ENCODE measurements at regions not wholly inside any gene's neighbourhood (a gene's known extent, or its start where the extent isn't known, plus 50 kb on each side); places are given as distances from the start of the nearest gene placed in this dataset.

DNA sequence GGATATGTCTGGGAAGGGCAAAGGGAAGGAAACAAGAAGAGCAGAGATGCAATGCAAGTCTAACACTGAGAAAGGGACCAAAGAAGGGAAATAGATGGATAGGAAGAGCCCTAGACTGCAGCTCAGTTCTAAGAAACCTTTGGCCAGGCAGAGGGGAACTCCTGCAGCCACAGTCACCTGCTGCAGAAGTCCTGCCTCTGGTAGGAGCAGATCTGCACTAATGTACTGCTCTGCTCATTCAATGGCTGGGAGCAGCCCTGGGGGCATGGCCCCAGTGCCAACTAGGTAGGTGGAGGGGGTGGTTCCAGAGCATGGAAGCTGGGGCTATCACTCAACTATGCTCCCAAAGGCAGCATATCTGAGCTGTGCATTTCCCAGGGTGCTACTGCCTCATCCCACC lies 388.9 kb downstream of the PCNX1 start:
- DNase-seq: no peak

DNA sequence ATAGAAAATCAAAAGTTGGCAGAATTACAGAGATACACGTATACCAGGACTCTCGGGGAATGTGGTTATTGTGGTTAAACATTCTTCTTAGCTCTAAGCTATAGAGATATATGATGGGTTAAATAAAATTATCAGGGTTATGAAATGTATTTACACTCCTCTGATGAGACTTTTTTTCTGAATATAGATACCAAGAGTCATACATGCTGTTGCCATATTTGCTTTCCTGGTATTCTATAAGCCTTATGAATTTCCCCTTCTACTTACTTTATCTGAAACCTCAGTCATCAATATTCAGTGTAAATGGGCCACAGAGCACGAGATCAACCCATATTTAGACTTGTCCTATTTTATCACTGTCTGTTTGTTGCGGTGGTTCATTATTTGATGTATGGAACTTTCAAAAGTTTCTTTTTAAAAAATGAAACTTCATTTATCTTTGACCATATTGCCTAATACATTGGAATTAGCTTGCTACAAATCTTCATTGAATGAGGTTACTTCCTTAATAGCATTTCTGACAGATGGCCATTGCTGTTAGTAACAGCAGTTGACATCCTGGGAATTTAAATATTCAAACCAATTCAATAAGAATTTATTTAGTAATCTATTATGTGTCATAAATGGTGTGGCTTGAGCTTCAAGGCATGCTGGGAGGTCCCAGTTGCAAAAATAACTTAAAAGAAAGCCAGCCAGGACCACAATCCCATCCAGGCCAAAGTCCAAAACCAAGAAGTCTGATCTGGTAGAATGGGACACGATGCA lies 393.5 kb downstream of the PCNX1 start:
- no peak for DNase-seq

DNA sequence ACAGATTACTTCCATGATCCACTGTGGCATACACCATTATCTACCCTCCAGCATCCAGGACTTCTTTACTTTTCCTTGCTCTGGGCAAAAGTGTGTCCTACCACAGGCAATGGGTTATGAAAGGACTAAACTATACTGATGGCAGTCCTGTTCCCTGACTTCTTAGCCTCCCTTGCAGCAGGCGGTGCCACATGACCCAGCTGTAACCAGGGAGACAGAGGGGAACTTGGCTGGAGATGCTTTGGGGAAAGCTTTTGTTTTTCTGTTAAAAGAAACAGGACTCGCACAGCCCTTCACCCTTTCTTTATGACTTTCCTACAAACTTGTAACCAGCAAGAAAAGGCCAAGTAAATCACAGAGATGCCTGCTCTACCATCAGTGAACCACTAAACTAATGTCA lies 394.4 kb downstream of the PCNX1 start:
- no peak for DNase-seq

DNA sequence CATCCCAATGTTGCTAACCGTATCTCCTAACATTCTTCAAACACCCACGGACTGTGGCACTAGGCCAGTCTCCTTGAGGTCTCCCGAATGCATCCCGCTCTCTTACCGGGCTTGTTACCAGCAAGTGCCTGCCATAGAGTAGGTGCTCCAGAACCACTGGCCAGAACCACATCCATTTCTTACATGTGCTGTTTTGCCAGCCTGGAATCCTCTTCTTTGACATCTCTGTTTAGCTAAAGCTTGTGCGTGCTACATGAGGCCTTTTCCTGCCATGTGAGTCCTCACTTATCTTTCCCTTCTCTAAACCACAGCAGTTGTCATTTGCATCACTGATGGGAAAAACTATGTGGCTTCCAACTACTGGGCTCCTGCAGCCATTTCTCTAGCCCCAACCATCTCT lies 397.4 kb downstream of the PCNX1 start:
- DNase-seq: no peak

- DNase-seq: no peak
These were observed 401.4 kb downstream of the PCNX1 start for GRCh38 chr14:71308671-71309070.

DNA sequence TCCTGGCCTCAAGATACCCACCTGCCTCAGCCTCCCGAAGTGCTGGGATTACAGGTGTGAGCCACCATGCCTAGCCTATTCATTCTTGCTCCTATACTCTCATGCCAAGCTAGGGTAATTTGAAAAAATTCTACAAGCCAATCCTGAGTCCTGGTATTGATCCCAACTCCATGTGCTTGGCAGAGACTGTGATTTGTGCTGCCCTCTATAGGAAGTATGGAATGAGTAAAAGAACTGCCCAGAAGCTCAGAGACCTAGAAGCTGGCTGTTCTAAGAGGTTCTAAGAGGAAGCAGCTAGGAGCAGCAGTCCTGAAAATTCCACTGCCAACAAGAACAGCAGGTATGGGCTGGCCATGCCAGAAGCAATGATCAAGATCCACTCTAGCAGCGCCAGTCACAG lies 402.5 kb downstream of the PCNX1 start:
- no peak for DNase-seq

- DNase-seq: no peak
These were observed 403.8 kb downstream of the PCNX1 start for GRCh38 chr14:71311061-71311460.

GRCh38 chr14:71314717-71315116 lies 407.5 kb downstream of the PCNX1 start:
- no peak for DNase-seq

- no peak for DNase-seq
These were observed 410.3 kb downstream of the PCNX1 start for GRCh38 chr14:71317385-71318096.

GRCh38 chr14:71318097-71318459 lies 410.8 kb downstream of the PCNX1 start:
- DNase-seq: no peak

DNA sequence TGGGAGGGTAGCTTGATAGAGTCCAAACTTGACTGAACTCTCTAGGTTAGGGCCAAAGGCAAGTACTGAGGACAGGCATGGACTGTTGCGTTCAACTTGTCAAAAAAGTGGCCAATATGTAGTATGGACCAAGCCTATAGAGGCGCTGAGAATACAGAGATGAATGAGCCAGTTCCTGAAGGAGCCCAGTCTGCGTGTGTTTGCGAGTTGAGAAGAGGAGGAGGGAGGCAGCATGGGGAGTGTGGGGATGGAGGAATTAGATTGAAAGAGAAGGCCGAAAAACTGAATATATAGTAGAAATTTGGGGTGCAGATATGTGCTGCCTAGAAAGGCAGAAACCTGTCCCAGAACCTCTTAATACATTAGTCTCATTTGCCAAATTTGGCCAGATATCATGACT lies 412.4 kb downstream of the PCNX1 start:
- no peak for DNase-seq

DNA sequence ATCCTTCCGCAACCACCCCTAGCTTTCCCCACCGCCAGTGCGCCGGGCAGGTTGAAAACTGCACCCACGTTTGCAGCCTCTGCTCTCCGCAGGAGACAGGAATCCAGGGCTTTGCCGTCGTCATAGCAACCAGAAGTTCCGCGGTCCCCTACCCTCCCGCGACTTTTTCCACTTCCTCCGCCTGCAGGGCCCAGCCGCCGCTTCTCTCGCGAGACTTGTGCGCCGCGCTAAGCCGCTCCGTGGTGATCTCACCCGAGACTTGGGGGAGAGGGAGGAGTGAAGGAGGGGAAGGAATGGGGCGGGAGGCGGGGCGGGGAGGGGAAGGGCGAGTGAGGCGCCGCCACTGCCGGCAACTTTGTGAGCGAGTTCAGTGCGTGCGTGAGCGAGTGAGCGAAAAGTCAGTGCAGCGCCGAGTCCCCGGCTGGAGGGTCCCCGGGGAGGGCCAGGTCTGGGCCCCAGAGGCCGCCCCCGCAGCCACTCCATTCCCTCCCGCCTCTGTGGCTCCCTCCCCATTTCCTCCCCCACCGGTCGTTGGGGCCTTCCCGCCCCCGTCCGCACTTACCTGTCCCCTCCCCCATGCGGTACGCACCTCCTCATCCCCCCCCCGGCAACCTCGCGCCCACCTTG lies 413.0 kb downstream of the PCNX1 start, which contains the start of gene SIPA1L1:
Gene SIPA1L1, plus strand, starts transcription at position 370 of the 627 bp plus-strand sequence.
- DNase-seq: peak; percentile 99

GRCh38 chr14:71320734-71321573 lies 413.7 kb downstream of the PCNX1 start:
- peak; percentile 61 for DNase-seq

- DNase-seq: no peak
These were observed 414.5 kb downstream of the PCNX1 start for GRCh38 chr14:71321574-71322315.

GRCh38 chr14:71322655-71323250 lies 415.5 kb downstream of the PCNX1 start:
- peak; percentile 46 for DNase-seq

GRCh38 chr14:71324767-71325272 lies 417.6 kb downstream of the PCNX1 start:
- DNase-seq: peak; percentile 63

DNA sequence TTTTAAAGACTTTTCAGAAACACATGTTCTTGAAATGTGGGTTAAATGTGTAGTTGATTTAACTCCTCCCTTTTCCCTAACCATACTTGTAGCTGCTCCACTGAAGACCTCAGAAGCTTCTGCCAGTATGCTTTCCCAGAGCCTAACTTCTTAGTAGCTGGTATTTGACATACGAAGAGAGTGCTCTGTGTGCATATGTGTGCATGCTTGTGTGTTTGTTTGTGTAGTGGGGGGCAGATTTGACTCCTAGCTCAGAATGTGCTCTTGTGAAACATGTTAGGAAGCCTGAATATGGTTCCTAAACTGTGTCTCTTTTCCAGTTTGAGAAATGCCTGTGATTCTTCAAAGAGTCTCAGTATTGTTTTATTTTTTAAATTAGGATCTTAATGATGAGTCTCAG lies 420.4 kb downstream of the PCNX1 start:
- no peak for DNase-seq

GRCh38 chr14:71328183-71328582 lies 420.9 kb downstream of the PCNX1 start:
- no peak for DNase-seq

GRCh38 chr14:71328954-71329353 lies 421.7 kb downstream of the PCNX1 start:
- DNase-seq: no peak

- DNase-seq: no peak
These were observed 424.1 kb downstream of the PCNX1 start for GRCh38 chr14:71331403-71331802.

- DNase-seq: no peak
These were observed 425.2 kb downstream of the PCNX1 start for GRCh38 chr14:71332476-71332875.

DNA sequence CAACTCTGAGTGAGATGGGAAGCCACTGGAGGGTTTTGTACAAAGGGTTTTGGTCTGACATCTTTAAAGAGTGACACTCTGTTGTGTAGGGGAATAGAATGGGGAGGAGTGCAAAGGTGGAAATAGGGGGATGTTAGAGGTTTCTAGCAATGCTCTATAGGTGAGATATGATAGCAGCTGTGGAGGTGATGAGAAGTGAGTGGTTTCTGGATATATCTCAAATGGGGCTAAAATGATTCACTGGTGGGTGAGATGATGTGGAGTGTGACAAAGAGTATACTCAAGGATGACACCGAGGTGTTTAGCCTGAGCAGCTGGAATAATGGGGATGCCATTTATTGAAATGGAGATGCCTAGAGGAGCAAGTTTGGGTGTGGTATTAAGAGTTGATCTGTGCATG lies 426.4 kb downstream of the PCNX1 start:
- no peak for DNase-seq
